C4-2B (cell line): ENCODE measurements at regions not wholly inside any gene's neighbourhood (a gene's known extent, or its start where the extent isn't known, plus 50 kb on each side); places are given as distances from the start of the nearest gene placed in this dataset.

Source experiments
- H3K27ac ChIP-seq: fragments of 450-650 bp; 2 replicates; pipeline ENCODE4 v1.5.1; 2017
- ZFX ChIP-seq: fragments of 450-650 bp; IDR thresholded peaks from 2 replicates; pipeline ENCODE4 v1.6.1; 2017
- TF ChIP-seq, protein P1 (sequence below): fragments of 450-650 bp; conservative IDR thresholded peaks from 2 replicates; pipeline ENCODE4 v1.5.1; 2017; ENCODE audit warnings: mild to moderate bottlenecking

DNA sequence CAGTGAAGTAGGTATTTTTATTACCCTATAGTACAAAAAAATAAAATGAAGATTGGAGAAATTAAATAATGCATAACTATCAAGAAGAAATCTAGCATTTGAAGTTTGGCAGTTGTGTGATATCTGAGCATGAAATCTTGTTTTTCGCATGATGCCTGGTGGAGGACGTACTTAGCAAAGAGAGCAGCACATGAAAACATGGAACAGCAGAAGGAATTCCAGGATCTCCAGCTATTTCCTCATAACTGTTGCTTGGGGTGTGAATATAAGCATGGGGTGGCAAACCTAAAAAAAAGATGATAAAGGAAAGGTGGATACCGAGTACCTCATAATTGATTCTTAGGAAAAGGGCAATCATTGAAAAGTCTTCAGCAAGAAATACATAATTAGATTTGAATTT lies 174.3 kb upstream of the FAM3C start:
- no peak overlapping the region for H3K27ac ChIP-seq
- no peak for TF ChIP-seq ZFX
- TF ChIP-seq, protein P1, sequence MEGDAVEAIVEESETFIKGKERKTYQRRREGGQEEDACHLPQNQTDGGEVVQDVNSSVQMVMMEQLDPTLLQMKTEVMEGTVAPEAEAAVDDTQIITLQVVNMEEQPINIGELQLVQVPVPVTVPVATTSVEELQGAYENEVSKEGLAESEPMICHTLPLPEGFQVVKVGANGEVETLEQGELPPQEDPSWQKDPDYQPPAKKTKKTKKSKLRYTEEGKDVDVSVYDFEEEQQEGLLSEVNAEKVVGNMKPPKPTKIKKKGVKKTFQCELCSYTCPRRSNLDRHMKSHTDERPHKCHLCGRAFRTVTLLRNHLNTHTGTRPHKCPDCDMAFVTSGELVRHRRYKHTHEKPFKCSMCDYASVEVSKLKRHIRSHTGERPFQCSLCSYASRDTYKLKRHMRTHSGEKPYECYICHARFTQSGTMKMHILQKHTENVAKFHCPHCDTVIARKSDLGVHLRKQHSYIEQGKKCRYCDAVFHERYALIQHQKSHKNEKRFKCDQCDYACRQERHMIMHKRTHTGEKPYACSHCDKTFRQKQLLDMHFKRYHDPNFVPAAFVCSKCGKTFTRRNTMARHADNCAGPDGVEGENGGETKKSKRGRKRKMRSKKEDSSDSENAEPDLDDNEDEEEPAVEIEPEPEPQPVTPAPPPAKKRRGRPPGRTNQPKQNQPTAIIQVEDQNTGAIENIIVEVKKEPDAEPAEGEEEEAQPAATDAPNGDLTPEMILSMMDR: no peak

GRCh38 chr7:121563177-121563576 lies 167.1 kb upstream of the FAM3C start:
- H3K27ac ChIP-seq: no peak overlapping the region
- TF ChIP-seq, protein P1: peak; percentile 67
- no peak for TF ChIP-seq ZFX

DNA sequence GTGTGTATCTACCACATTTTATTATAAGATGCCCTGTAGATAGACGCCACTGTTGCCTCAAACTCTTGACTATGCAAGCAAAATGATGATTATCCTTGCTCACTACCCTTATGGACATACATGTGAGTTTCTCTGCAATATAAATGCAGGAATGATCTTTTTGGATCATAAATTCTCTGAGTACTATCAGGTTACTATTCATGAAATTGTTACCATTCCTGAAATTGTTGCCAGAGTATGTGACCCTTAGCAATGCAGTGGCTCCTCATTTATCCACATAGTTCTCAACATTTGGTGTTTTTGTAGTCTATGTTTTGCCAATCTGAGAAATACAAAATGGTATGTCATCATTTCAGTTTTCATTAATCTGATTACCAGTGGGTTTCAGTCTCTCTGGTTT lies 166.2 kb upstream of the FAM3C start:
- H3K27ac ChIP-seq: no peak overlapping the region
- TF ChIP-seq, protein P1: no peak
- no peak for TF ChIP-seq ZFX

DNA sequence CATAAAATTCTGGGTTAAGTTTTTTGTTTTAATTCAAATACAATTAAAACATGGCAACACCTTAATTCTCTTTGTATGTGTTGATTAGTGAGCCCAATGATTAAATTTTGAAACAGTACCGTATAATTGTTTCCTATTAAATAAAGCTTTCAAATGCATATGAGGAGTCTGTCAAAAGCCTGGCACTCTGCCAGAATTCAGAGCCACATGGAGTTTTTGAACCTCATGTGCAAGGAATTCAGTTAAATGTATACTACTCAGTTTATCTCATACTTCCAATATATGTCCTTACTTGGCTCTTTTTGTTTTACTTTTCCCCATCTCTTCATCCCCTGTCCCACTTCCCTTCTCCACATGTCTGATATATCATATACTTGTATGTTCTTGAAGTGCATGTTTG lies 165.6 kb upstream of the FAM3C start:
- no peak overlapping the region for H3K27ac ChIP-seq
- TF ChIP-seq, protein P1: no peak
- no peak for TF ChIP-seq ZFX

- no peak overlapping the region for H3K27ac ChIP-seq
- TF ChIP-seq, protein P1: no peak
- no peak for TF ChIP-seq ZFX
Measured at GRCh38 chr7:121560267-121560990, 164.3 kb upstream of the FAM3C start.

DNA sequence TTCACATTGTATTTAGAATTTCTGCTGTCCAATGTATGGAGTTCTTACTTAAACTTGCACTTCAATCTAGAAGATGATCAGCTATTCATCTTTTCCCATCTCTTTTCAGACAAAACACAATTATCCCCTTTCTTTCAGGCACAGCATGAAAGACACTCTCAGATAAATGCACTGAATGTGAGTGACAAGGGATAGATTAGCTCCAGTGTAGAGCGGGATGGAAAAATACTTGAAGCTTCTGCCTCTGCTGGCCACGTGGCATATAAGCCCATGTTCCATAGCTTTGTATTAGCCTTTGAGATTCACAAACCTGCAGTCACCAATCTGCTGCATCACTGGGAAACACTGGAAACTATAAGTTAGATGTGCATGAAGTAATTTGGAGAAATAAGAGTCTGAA lies 162.2 kb upstream of the FAM3C start:
- TF ChIP-seq, protein P1: peak; percentile 26
- no peak for TF ChIP-seq ZFX
- no peak overlapping the region for H3K27ac ChIP-seq

GRCh38 chr7:121557034-121557892 lies 161.2 kb upstream of the FAM3C start:
- TF ChIP-seq ZFX: no peak
- TF ChIP-seq, protein P1: no peak
- no peak overlapping the region for H3K27ac ChIP-seq
